ENCODE measurements at regions not wholly inside any gene's neighbourhood (a gene's known extent, or its start where the extent isn't known, plus 50 kb on each side); places are given as distances from the start of the nearest gene placed in this dataset.

GRCh38 chr17:77709594-77709993, 248.9 kb upstream of the TNRC6C start:
- DNase-seq (ENCODE audit: extremely low spot score, insufficient read length, low read depth) = no peak
- FAIRE-seq = no peak

GRCh38 chr17:77712578-77712977, 245.9 kb upstream of the TNRC6C start:
- no peak for DNase-seq (ENCODE audit: extremely low spot score, insufficient read length, low read depth)
- no peak for FAIRE-seq

DNA sequence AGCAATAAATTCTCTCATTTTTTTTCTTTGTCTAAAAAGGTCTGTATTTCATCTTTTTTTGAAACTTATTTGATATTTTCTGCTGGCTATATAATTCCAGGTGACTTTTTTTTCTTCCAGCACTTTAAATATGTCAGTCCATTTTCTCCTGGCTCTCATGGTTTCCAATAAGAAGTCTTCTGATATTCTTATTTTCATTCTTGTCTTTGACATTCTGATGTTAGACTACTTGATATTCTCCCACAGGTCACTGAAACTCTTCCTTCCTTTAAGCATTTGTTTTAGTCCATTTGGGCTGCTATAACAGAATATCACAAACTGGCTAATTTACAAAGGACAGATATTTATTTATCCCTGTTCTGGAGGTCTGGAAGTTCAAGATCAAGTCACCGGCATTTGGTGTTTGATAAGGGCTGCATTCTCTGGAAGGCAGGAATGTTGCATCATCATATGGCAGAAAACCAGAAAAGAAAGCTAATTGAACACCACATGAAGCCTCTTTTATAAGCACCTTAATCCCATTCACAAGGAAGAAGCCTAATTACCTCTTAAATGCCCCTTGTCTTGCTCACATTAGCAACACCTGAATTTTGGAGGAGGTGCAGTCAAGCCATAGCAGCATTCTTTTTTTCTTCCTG, 242.1 kb upstream of the TNRC6C start:
- DNase-seq (ENCODE audit: extremely low spot score, insufficient read length, low read depth) (no peak), FAIRE-seq (no peak)

GRCh38 chr17:77717941-77718668, 240.4 kb upstream of the TNRC6C start:
- FAIRE-seq = no peak
- DNase-seq (ENCODE audit: extremely low spot score, insufficient read length, low read depth) = no peak

GRCh38 chr17:77718669-77718961, 239.9 kb upstream of the TNRC6C start:
- no peak for FAIRE-seq
- DNase-seq (ENCODE audit: extremely low spot score, insufficient read length, low read depth) = no peak

DNA sequence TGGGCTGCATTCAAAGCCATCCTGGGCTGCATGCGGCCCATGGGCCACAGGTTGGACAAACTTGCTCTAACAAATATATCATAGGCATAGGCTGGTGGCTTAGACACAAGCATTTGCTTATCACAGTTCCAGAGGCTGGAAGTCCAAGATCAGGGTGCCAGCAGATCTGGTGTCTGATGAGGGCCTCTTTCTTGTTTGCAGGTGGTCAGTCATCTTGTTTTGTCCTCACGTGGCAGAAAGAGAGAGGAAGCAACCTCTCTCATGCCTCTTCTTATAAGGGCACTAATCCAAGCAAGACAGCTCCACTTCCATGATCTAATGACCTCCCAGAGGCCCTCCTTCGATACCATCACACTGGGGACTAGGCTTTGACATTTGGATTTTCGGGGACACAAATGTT, 238.7 kb upstream of the TNRC6C start:
- no peak for FAIRE-seq

DNA sequence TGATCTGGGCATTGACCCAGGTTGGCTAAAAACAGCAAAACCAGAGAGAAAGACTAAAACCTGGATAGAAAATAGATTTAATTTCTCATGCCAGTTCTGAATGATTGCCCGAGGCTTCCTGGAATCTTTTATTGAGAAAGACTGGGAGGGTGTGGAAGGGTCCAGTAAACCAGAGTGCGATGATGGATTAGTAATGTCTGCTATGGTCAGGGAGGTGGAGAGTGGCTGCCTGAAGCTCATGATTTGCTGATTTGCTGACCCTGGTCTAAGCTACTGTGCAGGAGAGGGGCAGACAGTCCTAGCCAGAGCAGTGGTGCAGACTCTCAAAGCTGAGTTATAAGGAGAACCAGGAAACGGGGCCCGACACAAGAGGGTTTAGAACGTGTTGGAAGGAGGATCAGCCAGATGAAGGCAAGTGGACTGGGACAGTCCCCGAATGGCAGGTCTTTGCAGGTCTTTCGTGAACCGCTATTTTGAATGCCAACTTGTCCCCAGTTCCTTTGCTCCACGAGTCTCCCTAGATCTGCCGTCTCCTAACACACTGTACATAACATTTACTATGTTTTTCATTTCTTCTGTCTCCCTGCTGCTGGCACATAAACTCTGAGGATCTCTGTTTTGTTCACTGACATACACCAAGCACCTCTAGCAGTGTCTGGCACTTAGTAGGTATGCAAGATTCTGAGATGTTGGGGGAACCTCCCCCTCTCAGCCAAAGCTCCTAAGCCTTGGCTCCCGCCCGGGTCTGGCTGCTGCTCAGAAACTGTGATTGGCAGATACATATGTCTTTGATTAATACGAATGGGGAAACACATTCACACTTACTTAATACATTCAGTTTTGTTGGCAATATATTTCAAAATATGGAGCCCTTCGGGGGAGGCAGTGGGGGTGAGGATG, 237.3 kb upstream of the TNRC6C start:
- DNase-seq (ENCODE audit: extremely low spot score, insufficient read length, low read depth) = no peak
- FAIRE-seq = no peak

More for the DNA sequence above, 238.7 kb upstream of the TNRC6C start:
- no peak for DNase-seq (ENCODE audit: extremely low spot score, insufficient read length, low read depth)

DNA sequence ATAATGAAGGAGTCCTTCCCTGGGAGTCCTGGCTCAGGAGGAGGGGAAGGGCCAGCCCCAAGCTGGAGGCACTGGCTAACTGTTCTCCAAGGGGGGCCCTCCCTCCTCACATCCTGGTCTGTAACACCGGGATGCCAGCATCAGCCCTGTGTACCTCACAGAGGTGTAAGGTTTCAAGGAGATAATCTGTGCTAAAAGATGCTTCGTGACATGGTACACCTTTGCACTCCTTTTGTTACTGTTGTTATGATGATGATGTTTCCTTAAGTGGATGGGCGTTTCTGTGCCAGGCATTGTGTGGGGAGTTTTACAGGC, 236.7 kb upstream of the TNRC6C start:
- FAIRE-seq = no peak
- no peak for DNase-seq (ENCODE audit: extremely low spot score, insufficient read length, low read depth)

DNA sequence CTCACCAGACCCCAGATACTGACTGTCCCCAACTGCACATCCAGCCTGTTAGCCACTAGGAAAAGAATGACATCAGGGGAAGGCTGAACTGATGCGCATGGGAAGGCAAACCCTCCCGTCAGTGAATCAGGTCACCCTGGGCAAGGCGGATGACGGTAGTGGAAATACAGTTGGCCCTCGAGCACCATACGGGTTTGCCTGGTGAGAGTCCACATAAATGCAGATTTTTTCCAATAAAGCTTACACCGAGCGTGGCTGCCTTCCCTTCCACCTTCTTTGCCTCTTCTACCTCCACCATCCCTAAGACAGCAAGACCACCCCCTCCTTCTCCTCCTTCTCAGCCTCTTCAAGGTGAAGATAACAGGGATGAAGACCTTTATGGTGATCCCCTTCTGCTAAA, 236.1 kb upstream of the TNRC6C start:
- DNase-seq (ENCODE audit: extremely low spot score, insufficient read length, low read depth) = no peak
- no peak for FAIRE-seq

DNA sequence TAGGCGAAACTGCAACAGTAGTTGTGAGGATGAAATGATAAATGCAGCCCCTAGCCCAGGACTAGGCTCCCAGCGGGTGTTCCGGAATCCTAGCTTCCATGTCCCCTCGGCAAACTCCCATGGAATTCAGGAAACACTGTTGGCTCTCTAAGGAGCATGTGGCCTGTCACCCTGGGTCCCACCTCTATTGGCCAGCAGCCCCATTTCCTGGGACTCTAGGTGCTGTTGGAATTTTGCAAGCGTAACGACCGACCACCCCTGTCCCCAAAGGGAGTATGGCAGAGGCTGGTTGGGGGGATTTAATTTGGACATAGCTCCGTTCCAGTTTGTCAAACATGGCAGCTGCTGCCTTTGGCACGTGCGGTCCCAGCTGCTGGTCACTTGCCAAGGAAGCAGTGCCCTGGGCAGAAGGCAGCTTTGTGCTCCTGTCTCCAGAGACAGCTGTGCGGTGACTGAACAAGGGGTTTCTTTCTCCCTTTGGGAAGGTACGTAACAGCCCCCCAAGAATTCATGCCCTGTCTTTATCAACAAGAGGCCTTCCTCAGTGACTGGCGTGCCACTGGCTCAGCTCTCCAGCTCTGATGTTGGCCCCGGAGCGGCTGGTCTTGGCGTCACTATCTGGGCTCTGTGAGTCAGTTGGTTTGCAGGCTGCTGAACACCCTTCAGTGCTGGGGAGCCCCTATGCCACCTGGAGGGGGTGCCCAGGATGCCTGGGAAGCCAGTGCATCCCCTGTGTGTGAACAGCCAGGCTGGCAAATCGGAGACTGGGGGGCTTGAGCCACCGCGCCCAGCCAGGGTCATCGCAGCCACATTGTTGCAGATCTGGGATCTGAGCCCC, 235.2 kb upstream of the TNRC6C start:
- no peak for DNase-seq (ENCODE audit: extremely low spot score, insufficient read length, low read depth)
- no peak for FAIRE-seq

DNA sequence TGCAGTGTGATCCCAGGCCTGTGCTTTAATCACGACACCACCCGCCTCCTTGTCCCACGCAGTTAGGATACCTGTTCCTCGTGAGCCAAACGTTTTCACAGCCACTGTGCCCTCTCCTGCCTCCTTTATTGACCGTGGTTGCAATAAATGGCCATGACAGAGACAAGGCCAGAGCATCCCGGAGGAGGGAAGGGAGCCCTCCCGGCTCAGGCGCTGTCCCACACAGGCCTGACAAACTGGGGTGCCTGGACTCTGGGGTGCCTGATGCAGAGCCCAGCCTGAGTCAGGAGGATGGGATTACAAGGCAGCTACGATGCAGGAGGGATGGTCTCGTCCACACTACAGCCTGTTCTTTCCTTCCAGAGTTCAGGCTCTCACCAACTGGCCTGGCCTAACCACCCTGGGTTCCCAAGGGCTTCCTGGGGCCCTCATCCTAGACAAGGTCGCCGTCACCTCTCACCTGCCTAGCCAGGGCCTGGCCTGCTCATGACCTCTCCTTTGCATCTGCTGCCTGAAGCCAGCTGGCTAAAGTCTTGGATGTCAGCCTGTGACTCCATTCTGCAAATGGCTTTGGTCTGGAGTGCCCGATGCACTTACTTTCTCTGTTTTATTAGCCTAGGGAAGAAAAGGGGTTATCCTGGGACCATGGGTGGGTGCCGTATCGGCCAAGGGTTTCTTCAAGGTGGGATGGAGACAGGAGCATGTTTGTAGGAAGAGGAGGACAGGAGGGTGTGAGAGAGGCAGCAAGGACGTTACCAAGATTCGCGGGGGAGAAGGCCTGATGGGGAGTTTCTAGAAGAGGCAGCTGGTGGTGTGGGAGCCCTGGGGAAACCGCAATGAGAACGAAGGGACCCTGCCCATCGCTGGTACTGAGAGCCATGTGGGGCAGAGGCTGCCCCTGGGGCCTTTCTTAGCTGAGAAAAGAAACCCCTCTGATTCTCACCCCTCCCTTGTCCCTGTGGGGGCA, 234.3 kb upstream of the TNRC6C start:
- FAIRE-seq = no peak
- DNase-seq (ENCODE audit: extremely low spot score, insufficient read length, low read depth) = no peak

- FAIRE-seq = no peak
- DNase-seq (ENCODE audit: extremely low spot score, insufficient read length, low read depth) = no peak
These were observed 233.5 kb upstream of the TNRC6C start for GRCh38 chr17:77724876-77725615.

DNA sequence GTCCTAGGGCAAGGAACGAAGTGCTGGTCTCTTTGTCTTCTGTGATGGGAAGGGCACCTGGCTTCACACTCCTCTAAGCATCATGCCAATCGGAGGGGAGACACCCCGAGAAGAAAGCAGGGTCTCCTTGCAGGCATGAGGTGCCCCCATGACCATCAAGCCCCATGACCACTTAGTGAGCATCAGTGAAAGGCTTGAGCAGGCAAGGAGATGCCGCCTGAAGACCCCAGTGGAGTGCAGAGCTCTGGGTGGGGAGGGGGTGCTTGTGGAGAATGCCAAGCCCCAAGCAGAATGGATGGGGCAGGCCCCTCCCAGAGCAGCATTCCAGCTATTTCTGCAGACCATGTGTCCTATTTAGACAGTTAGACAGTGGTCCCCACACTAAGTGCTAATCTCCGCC, 232.7 kb upstream of the TNRC6C start:
- FAIRE-seq = no peak
- no peak for DNase-seq (ENCODE audit: extremely low spot score, insufficient read length, low read depth)

GRCh38 chr17:77726549-77727006, 231.9 kb upstream of the TNRC6C start:
- FAIRE-seq = no peak
- no peak for DNase-seq (ENCODE audit: extremely low spot score, insufficient read length, low read depth)

- DNase-seq (ENCODE audit: extremely low spot score, insufficient read length, low read depth) (no peak), FAIRE-seq (no peak)
These were observed 231.4 kb upstream of the TNRC6C start for GRCh38 chr17:77727037-77727615.

DNA sequence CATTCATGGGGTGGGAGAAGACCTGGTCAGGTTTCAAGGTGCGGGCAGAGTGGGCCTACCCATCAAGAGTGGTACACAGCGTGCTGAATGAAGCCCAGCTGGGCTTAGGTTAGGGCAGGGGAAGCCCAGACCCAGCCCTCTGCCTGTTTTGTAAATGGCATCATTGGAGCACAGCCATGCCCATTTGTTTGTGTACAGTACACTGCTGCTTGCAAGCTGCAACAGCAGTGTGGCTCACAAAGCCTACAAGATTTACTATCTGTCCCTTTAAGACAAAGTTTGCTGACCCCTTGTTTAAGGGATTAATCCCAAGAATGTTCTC, 230.1 kb upstream of the TNRC6C start:
- no peak for FAIRE-seq
- DNase-seq (ENCODE audit: extremely low spot score, insufficient read length, low read depth) = no peak

DNA sequence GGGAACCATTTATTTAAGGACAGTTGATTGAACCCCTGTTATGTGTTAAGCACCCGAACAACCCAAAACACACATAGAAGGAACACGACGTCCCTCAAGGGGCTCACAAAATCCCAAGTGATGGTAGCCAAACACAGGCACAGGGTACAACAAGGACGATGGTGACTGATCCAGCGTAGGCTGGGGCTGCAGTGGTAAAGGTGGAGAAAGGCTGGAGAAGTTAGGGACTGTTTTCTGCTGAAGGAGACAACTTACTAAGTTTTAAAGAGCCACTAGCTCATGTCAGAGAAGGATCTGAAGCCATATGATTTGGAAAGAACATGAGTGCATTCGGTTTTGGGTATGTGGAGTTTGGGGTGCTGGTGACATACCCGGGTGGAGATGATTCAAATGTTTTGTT, 229.6 kb upstream of the TNRC6C start:
- no peak for DNase-seq (ENCODE audit: extremely low spot score, insufficient read length, low read depth)
- FAIRE-seq = no peak

- DNase-seq (ENCODE audit: extremely low spot score, insufficient read length, low read depth) (no peak), FAIRE-seq (no peak)
These were observed 228.9 kb upstream of the TNRC6C start for GRCh38 chr17:77729587-77729986.
